ENCODE measurements at regions not wholly inside any gene's neighbourhood (a gene's known extent, or its start where the extent isn't known, plus 50 kb on each side); places are given as distances from the start of the nearest gene placed in this dataset.

- H3K4me3 ChIP-seq (ENCODE audit: low read depth, low read length) = no peak overlapping the region
- DNase-seq (ENCODE audit: low read depth) = no peak
- no peak for TF ChIP-seq CTCF (IDR thresholded peaks at IDR 0.05; ENCODE audit: control insufficient read depth, extremely low read depth, insufficient read depth)
Observed at GRCh38 chr6:165060720-165061119, 248.7 kb downstream of the C6orf118 start.

- no peak for TF ChIP-seq CTCF (IDR thresholded peaks at IDR 0.05; ENCODE audit: control insufficient read depth, extremely low read depth, insufficient read depth)
Observed at GRCh38 chr6:165059032-165059431, 250.4 kb downstream of the C6orf118 start.

GRCh38 chr6:165056292-165056691 lies 253.1 kb downstream of the C6orf118 start:
- no peak for DNase-seq (ENCODE audit: low read depth)
- no peak overlapping the region for H3K4me3 ChIP-seq (ENCODE audit: low read depth, low read length)
- TF ChIP-seq CTCF (IDR thresholded peaks at IDR 0.05; ENCODE audit: control insufficient read depth, extremely low read depth, insufficient read depth) = no peak

More at GRCh38 chr6:165059032-165059431, 250.4 kb downstream of the C6orf118 start:
- no peak for DNase-seq (ENCODE audit: low read depth)
- H3K4me3 ChIP-seq (ENCODE audit: low read depth, low read length) = no peak overlapping the region

GRCh38 chr6:165055231-165055630 lies 254.2 kb downstream of the C6orf118 start:
- no peak overlapping the region for H3K4me3 ChIP-seq (ENCODE audit: low read depth, low read length)
- no peak for DNase-seq (ENCODE audit: low read depth)
- peak; percentile 25; the same call in 1 of the 2 replicates for TF ChIP-seq CTCF (IDR thresholded peaks at IDR 0.05; ENCODE audit: control insufficient read depth, extremely low read depth, insufficient read depth)

GRCh38 chr6:165052561-165053480 lies 256.6 kb downstream of the C6orf118 start:
- DNase-seq (ENCODE audit: low read depth) = no peak
- no peak overlapping the region for H3K4me3 ChIP-seq (ENCODE audit: low read depth, low read length)
- no peak for TF ChIP-seq CTCF (IDR thresholded peaks at IDR 0.05; ENCODE audit: control insufficient read depth, extremely low read depth, insufficient read depth)

- TF ChIP-seq CTCF (IDR thresholded peaks at IDR 0.05; ENCODE audit: control insufficient read depth, extremely low read depth, insufficient read depth) = peak; percentile 84
- no peak overlapping the region for H3K4me3 ChIP-seq (ENCODE audit: low read depth, low read length)
- peak; percentile 52 for DNase-seq (ENCODE audit: low read depth)
Observed at GRCh38 chr6:165049362-165049761, 260.0 kb downstream of the C6orf118 start.
